Vagina (tissue), 2 donors: ENCODE measurements at regions not wholly inside any gene's neighbourhood (a gene's known extent, or its start where the extent isn't known, plus 50 kb on each side); places are given as distances from the start of the nearest gene placed in this dataset.

Experiments used
- DNase-seq, 2 donors: peaks; one replicate each; pipeline ENCODE4 v3.0.0-alpha.2; 2017; ENCODE audit errors: extremely low spot score in 2 of 2
- H3K27ac ChIP-seq: fragments of 200-600 bp; sonication (generic); one replicate; pipeline ENCODE4 v1.5.1; 2019
- H3K27me3 ChIP-seq: fragments of 200-600 bp; sonication (generic); one replicate; pipeline ENCODE4 v1.5.1; 2019
- H3K36me3 ChIP-seq, 2 donors: fragments of 200-600 bp; sonication (generic); one replicate each; pipeline ENCODE4 v1.5.1; 2017 to 2019
- H3K4me1 ChIP-seq: fragments of 200-600 bp; sonication (generic); one replicate; pipeline ENCODE4 v1.5.1; 2019
- H3K4me3 ChIP-seq, 2 donors: fragments of 200-600 bp; sonication (generic); 1 replicate in 1 of 2; 2 replicates in 1 of 2; pipeline ENCODE4 v1.5.1; 2016 to 2019
- H3K9me3 ChIP-seq: fragments of 200-600 bp; sonication (generic); one replicate; pipeline ENCODE4 v1.5.1; 2019
- POLR2A ChIP-seq, 2 donors: fragments of 450-650 bp; IDR thresholded peaks; one replicate each; pipeline ENCODE4 v1.6.1; 2017; ENCODE audit warnings: antibody characterized with exemption in 2 of 2, mild to moderate bottlenecking in 2 of 2, moderate library complexity in 2 of 2
- POLR2AphosphoS5 ChIP-seq, 2 donors: sonication (generic); formaldehyde crosslinking; IDR thresholded peaks; one replicate each; pipeline ENCODE4 v1.9.0; 2017; ENCODE audit warnings: antibody characterized with exemption in 2 of 2, mild to moderate bottlenecking in 2 of 2, low read depth in 1 of 2; ENCODE audit not compliant: insufficient read depth in 1 of 2
- intact Hi-C: fragments of 100-400 bp; cut with DNase I; formaldehyde crosslinking; loops from one replicate; pipeline ENCODE4 v1.15.1; 2023
- TF ChIP-seq, protein P1 (sequence below), 3 experiments: fragments of 450-650 bp in 2 of 3; fragments of 200-600 bp in 1 of 3; sonication (generic) in 1 of 3; IDR thresholded peaks; one replicate each; pipeline ENCODE4 v1.5.1; 2017 to 2019; ENCODE audit warnings: antibody characterized with exemption in 3 of 3, mild to moderate bottlenecking in 2 of 3, moderate library complexity in 2 of 3

DNA sequence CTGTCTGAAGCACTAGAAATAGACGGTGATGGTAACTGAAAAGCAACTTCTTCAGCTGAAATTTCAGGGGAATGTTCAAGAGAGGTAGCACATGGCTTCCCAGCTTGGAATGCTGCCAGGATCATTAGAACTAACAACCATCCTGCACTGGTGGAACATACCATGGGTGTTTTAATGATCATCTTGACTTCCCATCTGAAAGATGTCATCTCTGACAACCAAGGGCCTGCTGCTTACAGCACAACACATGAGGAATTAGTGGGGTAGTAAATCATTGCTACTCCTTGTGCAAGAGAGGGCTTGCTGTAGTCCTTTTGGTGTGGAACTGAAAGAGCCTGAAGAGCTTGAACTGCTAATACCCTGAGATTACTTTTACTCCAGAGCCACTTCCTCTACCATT lies 853.7 kb downstream of the MCTP2 start:
- intact Hi-C loops, result no loop called here
- DNase-seq, result no peak
- no peak overlapping the region for H3K4me3 ChIP-seq
- H3K4me1 ChIP-seq, result no peaks in the 10 kb centered on the region
- no peaks in the 10 kb centered on the region for H3K36me3 ChIP-seq
- no peaks in the 10 kb centered on the region for H3K9me3 ChIP-seq
- TF ChIP-seq, protein P1, sequence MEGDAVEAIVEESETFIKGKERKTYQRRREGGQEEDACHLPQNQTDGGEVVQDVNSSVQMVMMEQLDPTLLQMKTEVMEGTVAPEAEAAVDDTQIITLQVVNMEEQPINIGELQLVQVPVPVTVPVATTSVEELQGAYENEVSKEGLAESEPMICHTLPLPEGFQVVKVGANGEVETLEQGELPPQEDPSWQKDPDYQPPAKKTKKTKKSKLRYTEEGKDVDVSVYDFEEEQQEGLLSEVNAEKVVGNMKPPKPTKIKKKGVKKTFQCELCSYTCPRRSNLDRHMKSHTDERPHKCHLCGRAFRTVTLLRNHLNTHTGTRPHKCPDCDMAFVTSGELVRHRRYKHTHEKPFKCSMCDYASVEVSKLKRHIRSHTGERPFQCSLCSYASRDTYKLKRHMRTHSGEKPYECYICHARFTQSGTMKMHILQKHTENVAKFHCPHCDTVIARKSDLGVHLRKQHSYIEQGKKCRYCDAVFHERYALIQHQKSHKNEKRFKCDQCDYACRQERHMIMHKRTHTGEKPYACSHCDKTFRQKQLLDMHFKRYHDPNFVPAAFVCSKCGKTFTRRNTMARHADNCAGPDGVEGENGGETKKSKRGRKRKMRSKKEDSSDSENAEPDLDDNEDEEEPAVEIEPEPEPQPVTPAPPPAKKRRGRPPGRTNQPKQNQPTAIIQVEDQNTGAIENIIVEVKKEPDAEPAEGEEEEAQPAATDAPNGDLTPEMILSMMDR (IDR thresholded peaks at IDR 0.05), result no peak
- no peak for TF ChIP-seq POLR2AphosphoS5 (IDR thresholded peaks at IDR 0.05; ENCODE audit: insufficient read depth in 1 of 2, low read depth in 1 of 2)
- TF ChIP-seq POLR2A (IDR thresholded peaks at IDR 0.05), result no peak
- H3K27me3 ChIP-seq, result no peaks in the 10 kb centered on the region
- H3K27ac ChIP-seq, result no peak overlapping the region

DNA sequence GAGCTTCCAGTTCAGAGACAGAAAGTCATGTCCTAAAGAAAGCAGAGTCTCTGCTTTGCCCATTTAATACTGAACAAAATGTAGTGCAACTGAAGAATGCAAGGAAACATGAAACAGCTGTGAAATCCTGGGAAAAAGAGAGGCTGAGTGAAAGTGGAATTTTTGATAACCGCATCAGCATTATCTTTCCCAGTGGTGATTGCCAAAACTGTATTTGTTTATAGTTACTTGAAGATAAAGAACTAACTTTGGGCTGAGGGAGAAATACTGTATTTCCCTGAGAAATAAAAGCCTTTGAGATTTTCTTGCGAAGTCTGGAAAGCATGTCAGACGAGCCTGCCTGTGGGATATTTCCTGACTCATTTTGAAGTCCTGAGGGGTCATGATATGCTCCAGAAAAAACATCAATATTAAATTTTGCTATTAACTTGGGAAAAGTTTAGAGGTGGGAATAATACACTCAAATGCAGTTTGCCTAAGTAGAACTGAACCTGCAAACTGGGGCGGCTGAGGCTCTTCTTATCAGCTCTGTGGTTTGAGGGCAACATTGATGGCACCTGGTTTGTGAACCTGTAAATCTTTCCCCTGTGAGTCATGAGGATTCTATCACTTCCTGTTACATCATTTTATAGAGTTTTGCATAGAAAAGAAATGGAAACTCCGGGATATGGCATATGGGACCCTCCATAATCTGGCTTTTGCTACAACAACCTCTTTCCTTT lies 855.3 kb downstream of the MCTP2 start:
- no peak overlapping the region for H3K4me3 ChIP-seq
- TF ChIP-seq POLR2AphosphoS5 (IDR thresholded peaks at IDR 0.05; ENCODE audit: insufficient read depth in 1 of 2, low read depth in 1 of 2) (no peak), POLR2A (IDR thresholded peaks at IDR 0.05) (no peak)
- TF ChIP-seq, protein P1 (IDR thresholded peaks at IDR 0.05), result no peak
- intact Hi-C loops, result no loop called here
- H3K27me3 ChIP-seq, result no peaks in the 10 kb centered on the region
- H3K36me3 ChIP-seq, result no peaks in the 10 kb centered on the region
- no peaks in the 10 kb centered on the region for H3K9me3 ChIP-seq
- no peaks in the 10 kb centered on the region for H3K4me1 ChIP-seq
- DNase-seq, result no peak
- H3K27ac ChIP-seq, result no peak overlapping the region

DNA sequence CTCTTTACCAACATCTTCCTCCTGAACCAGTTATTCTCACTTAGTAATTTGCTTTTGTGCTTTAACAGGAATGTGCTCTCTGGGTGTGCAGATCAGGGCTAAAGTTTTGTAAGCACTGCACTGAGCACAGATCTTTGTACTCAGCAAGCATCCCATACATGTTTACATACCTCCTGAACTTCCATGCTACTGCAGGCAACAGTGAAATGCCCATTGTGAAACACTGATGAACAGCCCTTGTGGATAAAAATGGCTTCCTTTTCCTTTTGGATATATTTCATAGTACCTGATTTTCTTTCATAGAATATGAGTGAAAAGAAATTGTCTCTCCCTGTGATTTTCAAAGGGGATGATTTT lies 855.9 kb downstream of the MCTP2 start:
- Histone ChIP-seq H3K27ac (no peak overlapping the region), H3K36me3 (no peaks in the 10 kb centered on the region), H3K27me3 (no peaks in the 10 kb centered on the region), H3K4me3 (no peak overlapping the region), H3K4me1 (no peaks in the 10 kb centered on the region), H3K9me3 (no peaks in the 10 kb centered on the region)
- no peak for TF ChIP-seq POLR2AphosphoS5 (IDR thresholded peaks at IDR 0.05; ENCODE audit: insufficient read depth in 1 of 2, low read depth in 1 of 2)
- TF ChIP-seq, protein P1 (IDR thresholded peaks at IDR 0.05), result no peak
- TF ChIP-seq POLR2A (IDR thresholded peaks at IDR 0.05), result no peak
- intact Hi-C loops, result no loop called here
- no peak for DNase-seq

DNA sequence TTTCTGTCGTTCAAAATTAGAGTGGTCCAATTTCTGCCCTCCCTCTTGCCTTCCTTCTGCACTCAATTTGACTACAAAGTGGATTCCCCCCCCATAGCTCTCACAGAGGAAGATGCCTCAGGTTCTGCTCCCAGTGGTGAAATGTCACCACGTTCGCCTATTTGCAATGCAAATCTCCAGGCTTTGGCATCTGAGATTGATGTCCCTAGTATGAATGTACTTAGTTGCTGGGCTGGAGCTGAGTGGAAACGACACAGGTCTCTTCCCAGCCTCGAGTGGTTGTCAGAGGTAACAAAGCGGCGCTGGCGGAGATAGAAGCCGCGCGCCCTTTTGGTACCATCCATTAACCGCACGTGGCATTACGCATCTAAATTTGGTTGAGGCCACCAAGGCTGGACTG lies 860.1 kb downstream of the MCTP2 start:
- DNase-seq, result no peak
- Histone ChIP-seq H3K27ac (no peak overlapping the region), H3K4me3 (no peak overlapping the region), H3K36me3 (no peaks in the 10 kb centered on the region), H3K4me1 (no peaks in the 10 kb centered on the region), H3K27me3 (no peaks in the 10 kb centered on the region), H3K9me3 (no peaks in the 10 kb centered on the region)
- intact Hi-C loops, result loop anchor here (10.0 kb wide), 1 partner anchor 1433 kb away; no protein-coding TSS in a partner anchor
- TF ChIP-seq, protein P1 (IDR thresholded peaks at IDR 0.05), result no peak
- TF ChIP-seq POLR2A (IDR thresholded peaks at IDR 0.05), result no peak

DNA sequence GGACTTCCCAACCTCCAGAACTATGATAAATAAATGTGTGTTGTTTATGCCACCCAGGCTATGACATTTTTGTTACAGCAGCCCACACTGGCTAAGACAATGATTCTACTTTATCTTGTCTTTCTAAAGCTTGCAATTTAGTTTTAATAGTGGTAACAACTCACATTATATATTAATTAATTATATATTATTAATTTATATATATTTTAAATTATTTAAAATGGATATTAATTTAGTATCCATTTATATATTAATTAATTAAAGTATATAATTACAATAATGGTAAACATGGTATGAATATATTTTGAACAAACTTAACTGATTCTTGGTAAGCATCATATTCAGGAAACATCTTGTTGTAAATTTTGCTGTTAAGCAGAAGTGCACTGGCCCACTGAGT lies 863.9 kb downstream of the MCTP2 start:
- TF ChIP-seq, protein P1 (IDR thresholded peaks at IDR 0.05), result no peak
- no peak for TF ChIP-seq POLR2AphosphoS5 (IDR thresholded peaks at IDR 0.05; ENCODE audit: insufficient read depth in 1 of 2, low read depth in 1 of 2)
- no peak for TF ChIP-seq POLR2A (IDR thresholded peaks at IDR 0.05)
- intact Hi-C loops, result loop anchor here (10.0 kb wide), 1 partner anchor 1430 kb away; no protein-coding TSS in a partner anchor

More for the DNA sequence above, 863.9 kb downstream of the MCTP2 start:
- no peaks in the 10 kb centered on the region for H3K9me3 ChIP-seq
- no peaks in the 10 kb centered on the region for H3K4me1 ChIP-seq
- no peaks in the 10 kb centered on the region for H3K27me3 ChIP-seq
- H3K36me3 ChIP-seq, result no peaks in the 10 kb centered on the region
- no peak overlapping the region for H3K27ac ChIP-seq
- H3K4me3 ChIP-seq, result no peak overlapping the region
- no peak for DNase-seq
